SKM-1 treated with dmso at 0.1 percent for 144 hours (cell line): ENCODE measurements at regions not wholly inside any gene's neighbourhood (a gene's known extent, or its start where the extent isn't known, plus 50 kb on each side); places are given as distances from the start of the nearest gene placed in this dataset.

Source experiments
- DNase-seq: peaks from one replicate; lab custom pipeline; 2025; ENCODE audit not compliant: unreplicated experiment; lab: John Stamatoyannopoulos, UW

DNA sequence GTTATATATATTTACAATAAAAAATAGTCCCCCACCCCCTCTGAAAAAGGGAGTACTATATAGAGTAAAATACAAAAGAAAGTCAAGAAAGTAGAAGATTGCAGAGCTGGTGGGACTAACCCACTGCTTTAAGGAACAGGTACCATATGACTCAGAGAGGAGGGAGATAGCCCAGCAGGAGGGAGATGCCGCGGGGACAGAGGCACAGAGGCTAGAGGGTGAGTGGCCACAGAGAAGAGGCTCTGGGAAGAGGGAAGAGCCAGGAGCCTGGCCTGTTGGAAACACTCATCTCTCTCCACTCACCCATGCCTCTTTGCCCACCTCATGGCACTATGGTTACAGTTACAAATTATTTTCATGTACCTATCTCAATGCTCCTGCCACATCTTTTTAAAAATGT, 53.6 kb upstream of the LYVE1 start:
- DNase-seq: no peak

DNA sequence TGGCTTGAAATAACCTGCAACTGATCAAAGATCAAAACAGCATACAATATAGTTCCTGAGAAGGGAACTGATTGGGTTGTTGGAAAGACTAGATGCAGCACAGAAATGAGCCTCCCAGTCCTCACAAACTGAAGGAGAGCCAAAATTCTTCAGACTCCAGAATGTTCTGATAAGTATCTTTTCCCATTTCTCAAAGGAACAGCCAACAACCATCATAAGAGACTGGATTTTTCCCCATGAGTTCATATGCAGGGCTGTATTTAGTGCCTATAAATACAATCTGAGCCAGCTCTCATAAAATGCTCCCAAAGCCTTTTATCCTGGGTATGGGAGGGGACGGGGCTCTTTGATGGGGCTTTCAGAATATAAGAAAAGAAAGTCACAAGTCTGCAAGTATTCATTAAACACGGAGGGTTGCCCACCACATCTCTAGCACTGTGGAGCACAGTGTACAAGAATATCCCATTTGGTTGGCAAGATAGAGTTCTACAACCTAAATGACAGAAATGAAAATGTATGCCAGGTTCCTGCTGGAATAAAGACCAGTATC, 50.7 kb upstream of the LYVE1 start:
- DNase-seq: no peak

DNA sequence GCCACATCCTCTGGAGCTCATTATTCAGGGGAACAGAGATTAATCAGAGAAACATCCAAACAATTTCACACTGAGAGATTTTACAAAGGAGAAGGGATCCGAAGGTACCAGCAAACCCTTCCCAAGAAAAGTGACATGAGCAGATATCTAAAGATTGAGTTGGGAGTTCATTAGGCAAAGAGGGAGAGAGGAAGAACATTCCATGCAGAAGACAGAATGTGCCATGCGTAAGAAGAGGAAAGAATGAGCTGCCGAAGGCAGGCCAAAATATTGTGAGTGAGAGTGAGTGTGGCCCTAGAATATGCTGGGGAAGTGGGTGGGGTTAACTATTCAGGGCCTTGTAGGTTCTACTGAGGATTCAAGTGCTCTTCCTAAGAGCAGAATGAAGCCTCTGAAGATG, 50.0 kb upstream of the LYVE1 start:
- no peak for DNase-seq
